ENCODE measurements at regions not wholly inside any gene's neighbourhood (a gene's known extent, or its start where the extent isn't known, plus 50 kb on each side); places are given as distances from the start of the nearest gene placed in this dataset.

- no TSS peak for BruUV-seq (replicated peaks)
Observed at GRCh38 chr2:47655563-47655880, 84.7 kb upstream of the KCNK12 start.

More at GRCh38 chr2:47655563-47655880, 84.7 kb upstream of the KCNK12 start:
- Histone ChIP-seq H3K4me1 (ENCODE audit: control insufficient read depth, extremely low read depth, insufficient read depth, low read length) (no peaks in the 10 kb centered on the region), H3K27me3 (ENCODE audit: control insufficient read depth in 2 of 2, insufficient read depth in 2 of 2, low read length in 2 of 2) (peaks cover 0 to 2% of the 10 kb centered on the region in 2 experiments), H2AFZ (ENCODE audit: low read depth, low read length) (no peak overlapping the region), H3K9me1 (replicated peaks; ENCODE audit: control insufficient read depth, extremely low read depth, insufficient read depth, low read length) (no peaks in the 10 kb centered on the region), H3K9ac (replicated peaks; ENCODE audit: extremely low read depth, insufficient read depth, low read length) (no peak overlapping the region), H3K4me3 (replicated peaks in 1 of 3; ENCODE audit: insufficient read depth in 1 of 3, low read depth in 1 of 3, low read length in 3 of 3) (no peak overlapping the region), H3K27ac (ENCODE audit: insufficient read depth, low read depth, low read length) (no peak overlapping the region), H3K36me3 (ENCODE audit: control insufficient read depth in 2 of 2, extremely low read depth in 1 of 2, insufficient read depth in 2 of 2, low read length in 2 of 2) (no peaks in the 10 kb centered on the region), H3K4me2 (ENCODE audit: insufficient read depth, low read length) (no peak overlapping the region), H4K20me1 (replicated peaks; ENCODE audit: control insufficient read depth, extremely low read depth, insufficient read depth, low read length) (no peaks in the 10 kb centered on the region), H3K79me2 (ENCODE audit: control insufficient read depth, insufficient read depth, low read length) (no peaks in the 10 kb centered on the region), H3K9me3 (replicated peaks; ENCODE audit: control insufficient read depth, insufficient read depth, low read length) (no peaks in the 10 kb centered on the region)
- dilution Hi-C loops (cut with MboI; ENCODE audit: extremely low pct_ligation_motif_present, low sequenced_read_pairs), result no loop called here
- ChIA-PET CTCF (interaction anchor here (3.6 kb wide), 1 partner anchor 112 kb away, joined by 45 read pairs; no protein-coding TSS in a partner anchor), POLR2A (no interaction called here)
- intact Hi-C loops (cut with micrococcal nuclease), result no loop called here
- TF ChIP-seq GATA2 (IDR thresholded peaks at IDR 0.05; ENCODE audit: insufficient read depth, insufficient read length, low read depth, low read length) (no peak), EZH2 (IDR thresholded peaks at IDR 0.05; ENCODE audit: borderline replicate concordance, low read depth, low read length, severe bottlenecking) (no peak), JUN (IDR thresholded peaks at IDR 0.05; ENCODE audit: borderline replicate concordance, insufficient read depth, insufficient read length, low read depth) (no peak), MYC (IDR thresholded peaks at IDR 0.05; ENCODE audit: low read depth, low read length) (no peak), POLR2A (IDR thresholded peaks at IDR 0.05; ENCODE audit: low read depth, low read length) (no peak), CTCF (IDR thresholded peaks at IDR 0.05; ENCODE audit: extremely low read depth in 1 of 2, insufficient read depth in 1 of 2, low read depth in 1 of 2, low read length in 2 of 2) (no peak), MAX (IDR thresholded peaks at IDR 0.05; ENCODE audit: insufficient read depth, insufficient read length) (no peak), POLR2AphosphoS5 (IDR thresholded peaks at IDR 0.05; ENCODE audit: insufficient read depth, low read depth, low read length) (no peak), FOS (IDR thresholded peaks at IDR 0.05; ENCODE audit: borderline replicate concordance, insufficient read depth, low read length) (no peak)
- DNase-seq (ENCODE audit: low read depth, low spot score) (no peak), FAIRE-seq (no peak)
